HEK293 (cell line): ENCODE measurements at regions not wholly inside any gene's neighbourhood (a gene's known extent, or its start where the extent isn't known, plus 50 kb on each side); places are given as distances from the start of the nearest gene placed in this dataset.
A peak's percentile ranks its signal among the peaks of the same experiment; 100 is the strongest.

ENCODE experiments used
- CTCF ChIA-PET: fragments of 350-600 bp; formaldehyde crosslinking; extraction: SDS; loops from one replicate; lab custom pipeline; 2021; ENCODE audit warnings: antibody characterized with exemption; lab: Yijun Ruan, JAX
- POLR2A ChIA-PET: fragments of 300-600 bp; formaldehyde crosslinking; extraction: SDS; loops from one replicate; lab custom pipeline; 2020; ENCODE audit warnings: antibody characterized with exemption, inconsistent platforms; lab: Yijun Ruan, JAX
- H3K27ac ChIP-seq: fragments of 200-500 bp; sonication (Bioruptor generic); 2 replicates; pipeline ENCODE4 v1.5.1; 2014; ENCODE audit warnings: low read depth, low read length, control low read depth, inconsistent platforms; ENCODE audit errors: extremely low read depth
- H3K36me3 ChIP-seq, 2 experiments: fragments of 200-500 bp in 1 of 2; sonication (Bioruptor generic) in 1 of 2; 1 replicate in 1 of 2; 2 replicates in 1 of 2; pipeline ENCODE4 v1.5.1; 2014 to 2017; ENCODE audit warnings: inconsistent platforms in 2 of 2, low read length in 2 of 2; ENCODE audit not compliant: control insufficient read depth in 2 of 2, insufficient read depth in 1 of 2
- H3K4me1 ChIP-seq: fragments of 200-500 bp; sonication (Bioruptor generic); 2 replicates; pipeline ENCODE4 v1.5.1; 2014; ENCODE audit warnings: mild to moderate bottlenecking, low read length, inconsistent platforms; ENCODE audit not compliant: control insufficient read depth, insufficient read depth
- H3K4me3 ChIP-seq: 2 replicates; pipeline ENCODE4 v1.5.1; 2011; ENCODE audit warnings: low read depth, mild to moderate bottlenecking, control low read depth, low read length, moderate library complexity
- H3K9me3 ChIP-seq: fragments of 200-500 bp; sonication (Bioruptor generic); 2 replicates; pipeline ENCODE4 v1.5.1; 2014; ENCODE audit warnings: low read depth, low read length, inconsistent platforms; ENCODE audit not compliant: control insufficient read depth, insufficient read depth
- EGR2 ChIP-seq: fragments of 450-650 bp; formaldehyde crosslinking; IDR thresholded peaks from 2 replicates; pipeline ENCODE4 v1.5.1; 2016; ENCODE audit warnings: low read depth, missing biosample characterization, missing genetic modification characterization
- OSR2 ChIP-seq: fragments of 450-650 bp; formaldehyde crosslinking; IDR thresholded peaks from 2 replicates; pipeline ENCODE4 v1.5.1; 2016; ENCODE audit warnings: missing biosample characterization, missing genetic modification characterization
- SETDB1 ChIP-seq: IDR thresholded peaks from one replicate; pipeline ENCODE4 v1.6.1; 2017; ENCODE audit warnings: mild to moderate bottlenecking, low read length, moderate library complexity, mixed read lengths; ENCODE audit not compliant: insufficient read length
- TRIM28 ChIP-seq: IDR thresholded peaks from 2 replicates; pipeline ENCODE4 v1.6.1; 2011; ENCODE audit warnings: low read length, control low read depth, borderline replicate concordance
- YY1 ChIP-seq: fragments of 450-650 bp; formaldehyde crosslinking; IDR thresholded peaks from 2 replicates; pipeline ENCODE4 v1.5.1; 2018; ENCODE audit warnings: missing biosample characterization, missing genetic modification characterization
- ZFHX2 ChIP-seq: fragments of 450-650 bp; formaldehyde crosslinking; conservative IDR thresholded peaks from 2 replicates; pipeline ENCODE4 v1.5.1; 2016; ENCODE audit warnings: missing biosample characterization, missing genetic modification characterization
- ZNF391 ChIP-seq: fragments of 450-650 bp; formaldehyde crosslinking; IDR thresholded peaks from 2 replicates; pipeline ENCODE4 v1.5.1; 2016; ENCODE audit warnings: low read depth, missing biosample characterization, missing genetic modification characterization, borderline replicate concordance
- ZNF518A ChIP-seq: fragments of 450-650 bp; formaldehyde crosslinking; conservative IDR thresholded peaks from 2 replicates; pipeline ENCODE4 v1.5.1; 2016; ENCODE audit warnings: low read depth, missing biosample characterization, missing genetic modification characterization
- ZNF558 ChIP-seq: fragments of 450-650 bp; formaldehyde crosslinking; IDR thresholded peaks from 2 replicates; pipeline ENCODE4 v1.5.1; 2016; ENCODE audit warnings: missing biosample characterization, missing genetic modification characterization
- ZNF561 ChIP-seq: fragments of 450-650 bp; IDR thresholded peaks from 2 replicates; pipeline ENCODE4 v1.5.1; 2018; ENCODE audit warnings: missing biosample characterization, missing genetic modification characterization, borderline replicate concordance
- ZNF580 ChIP-seq: fragments of 450-650 bp; formaldehyde crosslinking; IDR thresholded peaks from 2 replicates; pipeline ENCODE4 v1.5.1; 2016; ENCODE audit warnings: missing biosample characterization, missing genetic modification characterization
- ZNF610 ChIP-seq: fragments of 450-650 bp; formaldehyde crosslinking; IDR thresholded peaks from 2 replicates; pipeline ENCODE4 v1.5.1; 2016; ENCODE audit warnings: missing biosample characterization, missing genetic modification characterization, borderline replicate concordance
- ZNF623 ChIP-seq: fragments of 450-650 bp; formaldehyde crosslinking; IDR thresholded peaks from 2 replicates; pipeline ENCODE4 v1.5.1; 2016; ENCODE audit warnings: missing biosample characterization, missing genetic modification characterization
- ZNF692 ChIP-seq: fragments of 450-650 bp; formaldehyde crosslinking; IDR thresholded peaks from 2 replicates; pipeline ENCODE4 v1.5.1; 2016; ENCODE audit warnings: missing biosample characterization, missing genetic modification characterization
- ZNF701 ChIP-seq: fragments of 450-650 bp; formaldehyde crosslinking; IDR thresholded peaks from 2 replicates; pipeline ENCODE4 v1.5.1; 2016; ENCODE audit warnings: missing biosample characterization, missing genetic modification characterization
- ZSCAN16 ChIP-seq: fragments of 450-650 bp; formaldehyde crosslinking; IDR thresholded peaks from 2 replicates; pipeline ENCODE4 v1.5.1; 2016; ENCODE audit warnings: missing biosample characterization, missing genetic modification characterization
- TF ChIP-seq, protein P1 (sequence below): fragments of 450-650 bp; formaldehyde crosslinking; IDR thresholded peaks from 2 replicates; pipeline ENCODE4 v1.5.1; 2016; ENCODE audit warnings: missing biosample characterization, missing genetic modification characterization
- TF ChIP-seq, protein P2 (sequence below): fragments of 450-650 bp; formaldehyde crosslinking; IDR thresholded peaks from 2 replicates; pipeline ENCODE4 v1.5.1; 2016; ENCODE audit warnings: missing biosample characterization, missing genetic modification characterization

- TF ChIP-seq ZNF391 (tag by site-specific recombination) (no peak), TRIM28 (peak; percentile 92), ZNF610 (tag by site-specific recombination) (no peak), OSR2 (peak; percentile 70), SETDB1 (peak; percentile 66), ZNF561 (tag by site-specific recombination) (no peak), ZNF692 (0 out of 2 replicates have a peak, but pooled peaks have one; percentile 35)
- TF ChIP-seq, protein P1, sequence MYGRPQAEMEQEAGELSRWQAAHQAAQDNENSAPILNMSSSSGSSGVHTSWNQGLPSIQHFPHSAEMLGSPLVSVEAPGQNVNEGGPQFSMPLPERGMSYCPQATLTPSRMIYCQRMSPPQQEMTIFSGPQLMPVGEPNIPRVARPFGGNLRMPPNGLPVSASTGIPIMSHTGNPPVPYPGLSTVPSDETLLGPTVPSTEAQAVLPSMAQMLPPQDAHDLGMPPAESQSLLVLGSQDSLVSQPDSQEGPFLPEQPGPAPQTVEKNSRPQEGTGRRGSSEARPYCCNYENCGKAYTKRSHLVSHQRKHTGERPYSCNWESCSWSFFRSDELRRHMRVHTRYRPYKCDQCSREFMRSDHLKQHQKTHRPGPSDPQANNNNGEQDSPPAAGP: 0 out of 2 replicates have a peak, but pooled peaks have one; percentile 20
- TF ChIP-seq, protein P2, sequence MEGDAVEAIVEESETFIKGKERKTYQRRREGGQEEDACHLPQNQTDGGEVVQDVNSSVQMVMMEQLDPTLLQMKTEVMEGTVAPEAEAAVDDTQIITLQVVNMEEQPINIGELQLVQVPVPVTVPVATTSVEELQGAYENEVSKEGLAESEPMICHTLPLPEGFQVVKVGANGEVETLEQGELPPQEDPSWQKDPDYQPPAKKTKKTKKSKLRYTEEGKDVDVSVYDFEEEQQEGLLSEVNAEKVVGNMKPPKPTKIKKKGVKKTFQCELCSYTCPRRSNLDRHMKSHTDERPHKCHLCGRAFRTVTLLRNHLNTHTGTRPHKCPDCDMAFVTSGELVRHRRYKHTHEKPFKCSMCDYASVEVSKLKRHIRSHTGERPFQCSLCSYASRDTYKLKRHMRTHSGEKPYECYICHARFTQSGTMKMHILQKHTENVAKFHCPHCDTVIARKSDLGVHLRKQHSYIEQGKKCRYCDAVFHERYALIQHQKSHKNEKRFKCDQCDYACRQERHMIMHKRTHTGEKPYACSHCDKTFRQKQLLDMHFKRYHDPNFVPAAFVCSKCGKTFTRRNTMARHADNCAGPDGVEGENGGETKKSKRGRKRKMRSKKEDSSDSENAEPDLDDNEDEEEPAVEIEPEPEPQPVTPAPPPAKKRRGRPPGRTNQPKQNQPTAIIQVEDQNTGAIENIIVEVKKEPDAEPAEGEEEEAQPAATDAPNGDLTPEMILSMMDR (tag by site-specific recombination): no peak
Measured at GRCh38 chr1:38777464-38777957, 82.1 kb downstream of the RRAGC start (continued).

GRCh38 chr1:38776466-38777065, 83.0 kb downstream of the RRAGC start:
- CTCF ChIA-PET: interaction anchor here (0.6 to 1.4 kb wide), 2 partner anchors 58 to 474 kb away, joined by 3 read pairs; no protein-coding TSS in a partner anchor
- TF ChIP-seq ZNF580 (tag by site-specific recombination) (no peak), ZNF558 (tag by site-specific recombination) (no peak), ZNF623 (tag by site-specific recombination) (no peak), YY1 (no peak), ZNF701 (tag by site-specific recombination) (no peak)

DNA sequence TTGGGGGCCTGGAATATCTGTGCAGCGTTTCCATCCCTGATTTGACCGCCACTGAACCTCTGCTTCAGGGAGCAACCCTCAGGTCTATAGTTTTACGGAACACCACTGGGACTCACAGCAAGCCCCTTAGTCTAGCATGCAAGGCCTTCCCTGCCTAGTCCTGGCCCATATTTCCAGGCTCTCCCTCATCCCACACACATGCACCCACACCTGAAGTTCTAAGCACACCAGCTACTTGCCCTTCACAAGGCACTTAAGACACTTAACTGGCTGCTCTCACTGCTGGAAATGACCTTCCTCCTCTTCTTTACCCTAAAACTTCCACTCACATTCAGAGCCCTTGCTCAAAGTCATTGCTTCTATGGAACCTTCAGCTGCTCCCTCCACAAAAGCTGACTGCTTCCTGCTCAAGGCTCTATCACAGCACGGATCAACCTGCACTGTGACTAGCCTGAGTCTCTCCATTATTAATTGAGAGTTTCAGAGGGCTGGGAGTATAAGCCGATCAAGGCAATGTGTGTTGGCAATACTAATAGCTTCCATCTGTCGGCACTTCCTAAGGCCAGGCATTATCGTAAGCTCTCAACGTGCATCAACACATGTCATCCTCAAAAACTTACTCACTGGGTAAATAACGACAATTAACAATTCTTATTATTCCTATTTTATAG, 84.3 kb downstream of the RRAGC start:
- H3K4me3 ChIP-seq: no peak overlapping the region
- no peaks in the 10 kb centered on the region for H3K36me3 ChIP-seq
- no peak overlapping the region for H3K27ac ChIP-seq
- H3K4me1 ChIP-seq: peaks cover 5% of the 10 kb centered on the region; the same call in 1 of the 2 replicates
- CTCF ChIA-PET: no interaction called here
- POLR2A ChIA-PET: no interaction called here
- TF ChIP-seq EGR2 (peak; percentile 76), ZSCAN16 (no peak), ZNF518A (no peak), ZFHX2 (tag by site-specific recombination) (peak; percentile 60)
- TF ChIP-seq, all 188 proteins: peak for 2
- H3K9me3 ChIP-seq: no peaks in the 10 kb centered on the region

More at GRCh38 chr1:38776466-38777065, 83.0 kb downstream of the RRAGC start:
- POLR2A ChIA-PET: interaction anchor here (0.6 kb wide), 1 partner anchor 55 kb away, joined by 3 read pairs; no protein-coding TSS in a partner anchor
- Histone ChIP-seq H3K9me3 (no peaks in the 10 kb centered on the region), H3K4me3 (no peak overlapping the region), H3K36me3 (no peaks in the 10 kb centered on the region), H3K4me1 (peaks cover 5% of the 10 kb centered on the region; the same call in 1 of the 2 replicates), H3K27ac (no peak overlapping the region)
